K562 (cell line): ENCODE measurements at regions not wholly inside any gene's neighbourhood (a gene's known extent, or its start where the extent isn't known, plus 50 kb on each side); places are given as distances from the start of the nearest gene placed in this dataset.

Source experiments
- CTCF ChIP-seq, 3 experiments: IDR thresholded peaks in 2 of 3; conservative IDR thresholded peaks in 1 of 3; 2 replicates each; pipeline ENCODE4 v1.5.1; 2011 to 2012; ENCODE audit warnings: low read length in 3 of 3, mild to moderate bottlenecking in 3 of 3, control low read depth in 2 of 3, improper control_type of control experiment in 1 of 3, inconsistent platforms in 1 of 3, low read depth in 1 of 3, mixed read lengths in 1 of 3, moderate library complexity in 1 of 3; ENCODE audit not compliant: insufficient read depth in 2 of 3
- FOXP1 ChIP-seq: sonication (generic); formaldehyde crosslinking; IDR thresholded peaks from 2 replicates; pipeline ENCODE4 v1.8.0; 2022; ENCODE audit warnings: mild to moderate bottlenecking, missing genetic modification reagents
- MTA1 ChIP-seq: fragments of 450-650 bp; IDR thresholded peaks from 2 replicates; pipeline ENCODE4 v1.6.1; 2017; ENCODE audit warnings: borderline replicate concordance
- RNF219 ChIP-seq: fragments of 250-450 bp; sonication (Bioruptor Pico); IDR thresholded peaks from 2 replicates; pipeline ENCODE4 v1.5.0; 2022; ENCODE audit warnings: mild to moderate bottlenecking
- SMC3 ChIP-seq: conservative IDR thresholded peaks from 2 replicates; pipeline ENCODE4 v1.6.1; 2011; ENCODE audit warnings: low read depth, low read length, improper control_type of control experiment; ENCODE audit not compliant: insufficient read depth
- ZBTB11 ChIP-seq, 3 experiments: fragments of 200-800 bp in 1 of 3; fragments of 250-450 bp in 1 of 3; fragments of 450-650 bp in 1 of 3; sonication (Bioruptor Pico) in 1 of 3; sonication (Bioruptor generic) in 1 of 3; formaldehyde crosslinking in 1 of 3; IDR thresholded peaks; 2 replicates each; pipeline versions ENCODE4 v1.6.1 to v1.8.0; 2016 to 2022; ENCODE audit warnings: mild to moderate bottlenecking in 2 of 3, missing genetic modification characterization in 2 of 3, missing compliant biosample characterization in 1 of 3, moderate library complexity in 1 of 3

GRCh38 chr13:112226320-112227002 is 149.7 kb upstream of the SPACA7 start:
- TF ChIP-seq MTA1 (no peak), CTCF (IDR thresholded peaks at IDR 0.05 in 2 of 3, conservative IDR thresholded peaks at IDR 0.05 in 1 of 3; ENCODE audit: insufficient read depth in 2 of 3, low read depth in 1 of 3, low read length in 3 of 3) (no peak), SMC3 (no peak), ZBTB11 (CRISPR knock-in tag; IDR thresholded peaks at IDR 0.05) (no peak), FOXP1 (no peak), RNF219 (CRISPR knock-in tag) (no peak)
